ENCODE measurements at regions not wholly inside any gene's neighbourhood (a gene's known extent, or its start where the extent isn't known, plus 50 kb on each side); places are given as distances from the start of the nearest gene placed in this dataset.

DNA sequence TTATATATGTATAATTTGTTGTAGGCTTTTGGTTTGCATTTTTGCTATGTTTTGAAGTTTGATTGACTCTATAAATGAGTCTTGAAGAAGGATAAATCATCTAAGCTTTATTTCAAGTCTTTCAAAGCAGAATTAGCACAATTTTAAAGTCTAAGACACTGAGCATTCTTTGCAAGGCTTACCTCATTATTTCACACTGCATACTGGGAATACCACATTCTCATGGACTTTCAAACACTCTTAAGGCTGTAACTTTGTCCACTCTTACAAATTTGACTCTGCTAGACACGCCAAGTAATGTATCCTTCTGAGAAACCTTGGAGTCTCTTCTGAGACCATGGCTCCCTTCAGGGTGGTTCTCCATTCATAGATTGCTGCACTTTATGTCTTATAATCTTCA lies 281.3 kb upstream of the COL8A1 start:
- no peak overlapping the region for H3K27ac Mint-ChIP-seq
- H3K9me3 ChIP-seq (ENCODE audit: low read length), result no peaks in the 10 kb centered on the region
- no peak overlapping the region for H3K27ac ChIP-seq (ENCODE audit: low read depth, low read length)
- ChIA-PET POLR2A (no interaction called here), CTCF (no interaction called here)
- no peak overlapping the region for H3K4me3 ChIP-seq (ENCODE audit: low read length)
- no peaks in the 10 kb centered on the region for H3K36me3 Mint-ChIP-seq
- H3K36me3 ChIP-seq (ENCODE audit: insufficient read depth, low read length), result no peaks in the 10 kb centered on the region
- H3K4me1 ChIP-seq (ENCODE audit: insufficient read depth, low read length), result no peaks in the 10 kb centered on the region
- H3K4me3 Mint-ChIP-seq, result no peak overlapping the region
- DNase-seq, result no peak
- H3K27me3 ChIP-seq (ENCODE audit: insufficient read depth, low read length, poor library complexity, severe bottlenecking), result no peaks in the 10 kb centered on the region
- H3K9me3 Mint-ChIP-seq, result peaks cover 0 to 4% (median 0%) of the 10 kb centered on the region in 5 donors
- H3K4me1 Mint-ChIP-seq, result no peaks in the 10 kb centered on the region
- H3K27me3 Mint-ChIP-seq, result no peaks in the 10 kb centered on the region

- no peak overlapping the region for H3K4me3 ChIP-seq (ENCODE audit: low read length)
- DNase-seq, result no peak
- no peaks in the 10 kb centered on the region for H3K4me1 ChIP-seq (ENCODE audit: insufficient read depth, low read length)
- ChIA-PET CTCF (no interaction called here), POLR2A (no interaction called here)
- Mint-ChIP-seq H3K4me3 (no peak overlapping the region), H3K27me3 (no peaks in the 10 kb centered on the region), H3K9me3 (peaks cover 0 to 4% (median 0%) of the 10 kb centered on the region in 5 donors), H3K27ac (no peak overlapping the region), H3K36me3 (no peaks in the 10 kb centered on the region), H3K4me1 (no peaks in the 10 kb centered on the region)
- H3K9me3 ChIP-seq (ENCODE audit: low read length), result no peaks in the 10 kb centered on the region
- H3K36me3 ChIP-seq (ENCODE audit: insufficient read depth, low read length), result no peaks in the 10 kb centered on the region
- H3K27ac ChIP-seq (ENCODE audit: low read depth, low read length), result no peak overlapping the region
- H3K27me3 ChIP-seq (ENCODE audit: insufficient read depth, low read length, poor library complexity, severe bottlenecking), result no peaks in the 10 kb centered on the region
Measured at GRCh38 chr3:99356696-99357095, 281.7 kb upstream of the COL8A1 start.

- Mint-ChIP-seq H3K4me1 (no peaks in the 10 kb centered on the region), H3K27me3 (no peaks in the 10 kb centered on the region), H3K9me3 (peaks cover 0 to 4% (median 0%) of the 10 kb centered on the region in 5 donors), H3K36me3 (no peaks in the 10 kb centered on the region), H3K27ac (no peak overlapping the region), H3K4me3 (no peak overlapping the region)
- DNase-seq, result no peak
- no peaks in the 10 kb centered on the region for H3K9me3 ChIP-seq (ENCODE audit: low read length)
- no peaks in the 10 kb centered on the region for H3K4me1 ChIP-seq (ENCODE audit: insufficient read depth, low read length)
- CTCF ChIA-PET, result no interaction called here
- no peaks in the 10 kb centered on the region for H3K36me3 ChIP-seq (ENCODE audit: insufficient read depth, low read length)
- no peak overlapping the region for H3K4me3 ChIP-seq (ENCODE audit: low read length)
- H3K27ac ChIP-seq (ENCODE audit: low read depth, low read length), result no peak overlapping the region
- H3K27me3 ChIP-seq (ENCODE audit: insufficient read depth, low read length, poor library complexity, severe bottlenecking), result no peaks in the 10 kb centered on the region
- POLR2A ChIA-PET, result no interaction called here
Measured at GRCh38 chr3:99355465-99355864, 282.9 kb upstream of the COL8A1 start.

DNA sequence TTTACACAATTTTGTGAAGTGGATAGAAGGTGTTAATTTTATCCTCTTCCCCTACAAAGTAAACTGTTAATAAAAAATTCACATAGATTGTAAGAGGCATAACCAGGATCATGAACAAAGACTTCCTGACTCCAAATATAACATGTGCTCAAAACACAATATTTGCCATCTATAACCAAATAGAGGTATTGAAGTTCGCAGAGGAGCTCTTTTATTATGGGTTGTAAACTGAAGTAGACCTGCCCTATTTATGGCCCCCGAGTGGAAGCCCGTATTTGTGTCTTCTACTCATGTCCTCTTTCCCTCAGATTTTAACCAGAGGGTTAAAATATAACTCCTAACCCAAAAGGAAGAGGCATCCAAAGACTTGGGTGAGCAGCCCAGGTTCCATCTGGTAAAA lies 285.6 kb upstream of the COL8A1 start:
- no peak overlapping the region for H3K27ac Mint-ChIP-seq
- peaks cover 0 to 4% (median 2%) of the 10 kb centered on the region in 5 donors for H3K9me3 Mint-ChIP-seq
- H3K36me3 Mint-ChIP-seq, result no peaks in the 10 kb centered on the region
- Histone ChIP-seq H3K4me1 (ENCODE audit: insufficient read depth, low read length) (no peaks in the 10 kb centered on the region), H3K9me3 (ENCODE audit: low read length) (no peaks in the 10 kb centered on the region), H3K27me3 (ENCODE audit: insufficient read depth, low read length, poor library complexity, severe bottlenecking) (no peaks in the 10 kb centered on the region), H3K27ac (ENCODE audit: low read depth, low read length) (no peak overlapping the region), H3K4me3 (ENCODE audit: low read length) (no peak overlapping the region), H3K36me3 (ENCODE audit: insufficient read depth, low read length) (no peaks in the 10 kb centered on the region)
- CTCF ChIA-PET, result no interaction called here
- no peak for DNase-seq
- H3K4me1 Mint-ChIP-seq, result no peaks in the 10 kb centered on the region
- POLR2A ChIA-PET, result no interaction called here
- H3K27me3 Mint-ChIP-seq, result no peaks in the 10 kb centered on the region
- no peak overlapping the region for H3K4me3 Mint-ChIP-seq

DNA sequence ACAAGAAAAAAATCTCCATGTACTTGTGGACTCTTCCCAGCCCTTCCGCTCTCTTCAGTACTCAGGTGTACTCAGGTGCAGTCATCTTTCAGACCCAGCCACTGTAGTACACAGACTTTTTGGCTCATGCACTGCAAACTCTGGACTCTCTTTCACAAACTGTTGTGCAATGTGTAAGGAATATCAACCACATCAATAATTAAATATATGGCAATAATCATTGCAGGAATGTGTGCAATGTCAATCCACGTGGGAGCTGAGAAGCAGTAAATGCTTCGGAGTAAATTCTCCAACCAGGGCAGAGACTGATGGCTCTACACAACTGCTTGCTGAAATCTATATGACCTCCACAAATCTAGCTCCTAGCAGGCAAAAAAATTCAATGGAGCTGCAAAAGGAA lies 287.3 kb upstream of the COL8A1 start:
- H3K36me3 ChIP-seq (ENCODE audit: insufficient read depth, low read length), result no peaks in the 10 kb centered on the region
- no peaks in the 10 kb centered on the region for H3K4me1 ChIP-seq (ENCODE audit: insufficient read depth, low read length)
- no peak overlapping the region for H3K4me3 ChIP-seq (ENCODE audit: low read length)
- H3K27ac ChIP-seq (ENCODE audit: low read depth, low read length), result no peak overlapping the region
- ChIA-PET CTCF (no interaction called here), POLR2A (no interaction called here)
- Mint-ChIP-seq H3K27ac (no peak overlapping the region), H3K4me3 (no peak overlapping the region), H3K27me3 (no peaks in the 10 kb centered on the region), H3K36me3 (no peaks in the 10 kb centered on the region), H3K4me1 (no peaks in the 10 kb centered on the region), H3K9me3 (peaks cover 0 to 2% (median 2%) of the 10 kb centered on the region in 5 donors)
- no peak for DNase-seq
- H3K9me3 ChIP-seq (ENCODE audit: low read length), result no peaks in the 10 kb centered on the region
- H3K27me3 ChIP-seq (ENCODE audit: insufficient read depth, low read length, poor library complexity, severe bottlenecking), result no peaks in the 10 kb centered on the region

- no peak overlapping the region for H3K4me3 Mint-ChIP-seq
- no peak overlapping the region for H3K27ac Mint-ChIP-seq
- ChIA-PET CTCF (no interaction called here), POLR2A (no interaction called here)
- no peak overlapping the region for H3K4me3 ChIP-seq (ENCODE audit: low read length)
- no peaks in the 10 kb centered on the region for H3K36me3 ChIP-seq (ENCODE audit: insufficient read depth, low read length)
- H3K4me1 Mint-ChIP-seq, result no peaks in the 10 kb centered on the region
- no peaks in the 10 kb centered on the region for H3K4me1 ChIP-seq (ENCODE audit: insufficient read depth, low read length)
- no peaks in the 10 kb centered on the region for H3K27me3 Mint-ChIP-seq
- H3K9me3 ChIP-seq (ENCODE audit: low read length), result no peaks in the 10 kb centered on the region
- DNase-seq, result no peak
- no peak overlapping the region for H3K27ac ChIP-seq (ENCODE audit: low read depth, low read length)
- H3K27me3 ChIP-seq (ENCODE audit: insufficient read depth, low read length, poor library complexity, severe bottlenecking), result no peaks in the 10 kb centered on the region
- peaks cover 0 to 3% (median 2%) of the 10 kb centered on the region in 5 donors for H3K9me3 Mint-ChIP-seq
- no peaks in the 10 kb centered on the region for H3K36me3 Mint-ChIP-seq
Measured at GRCh38 chr3:99348451-99348850, 289.9 kb upstream of the COL8A1 start.

DNA sequence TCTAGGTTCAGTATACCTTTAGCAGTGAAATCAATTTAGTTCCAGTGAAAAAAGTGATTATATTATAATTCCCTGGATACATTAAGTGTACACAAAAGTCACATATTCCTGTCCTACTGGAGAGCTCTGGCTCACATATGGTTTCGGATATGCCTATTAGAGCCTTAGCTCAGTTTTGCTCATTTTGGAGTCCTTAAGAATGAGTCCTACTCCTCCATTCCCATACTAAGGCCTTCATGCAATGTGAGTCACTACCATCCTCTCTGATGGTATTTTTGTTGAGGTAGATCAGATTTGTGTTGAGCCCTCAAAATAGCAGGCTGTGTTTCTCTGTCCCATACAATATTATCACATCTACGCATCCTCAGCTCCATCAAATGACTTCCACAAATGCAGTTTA lies 294.2 kb upstream of the COL8A1 start:
- H3K27ac Mint-ChIP-seq, result no peak overlapping the region
- no peak overlapping the region for H3K4me3 ChIP-seq (ENCODE audit: low read length)
- ChIA-PET POLR2A (no interaction called here), CTCF (no interaction called here)
- no peaks in the 10 kb centered on the region for H3K27me3 Mint-ChIP-seq
- H3K4me1 Mint-ChIP-seq, result no peaks in the 10 kb centered on the region
- H3K4me1 ChIP-seq (ENCODE audit: insufficient read depth, low read length), result no peaks in the 10 kb centered on the region
- no peak for DNase-seq
- H3K9me3 Mint-ChIP-seq, result peaks cover 0 to 12% (median 2%) of the 10 kb centered on the region in 5 donors
- H3K4me3 Mint-ChIP-seq, result no peak overlapping the region
- H3K27ac ChIP-seq (ENCODE audit: low read depth, low read length), result no peak overlapping the region
- H3K36me3 ChIP-seq (ENCODE audit: insufficient read depth, low read length), result no peaks in the 10 kb centered on the region
- no peaks in the 10 kb centered on the region for H3K9me3 ChIP-seq (ENCODE audit: low read length)
- no peaks in the 10 kb centered on the region for H3K27me3 ChIP-seq (ENCODE audit: insufficient read depth, low read length, poor library complexity, severe bottlenecking)
- H3K36me3 Mint-ChIP-seq, result no peaks in the 10 kb centered on the region

DNA sequence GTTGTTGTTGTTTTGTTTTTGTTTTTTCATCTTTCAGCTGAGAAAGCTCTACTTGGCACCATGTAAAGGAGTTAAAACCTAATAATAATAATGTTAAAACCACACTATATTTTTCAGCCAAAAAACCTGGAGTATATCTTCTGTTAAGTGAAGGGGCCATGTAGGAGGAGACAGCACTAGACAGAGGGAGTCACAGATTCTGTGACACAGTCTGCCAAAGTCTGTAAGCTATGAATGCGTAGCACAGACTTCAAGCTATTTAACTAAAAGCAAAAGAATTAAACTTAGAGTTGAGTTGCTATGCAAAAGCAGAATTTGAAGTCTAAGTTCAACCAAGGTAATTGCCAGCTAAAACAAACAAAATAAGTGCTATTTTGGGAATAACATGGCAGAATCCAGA lies 296.0 kb upstream of the COL8A1 start:
- H3K4me3 ChIP-seq (ENCODE audit: low read length), result no peak overlapping the region
- Mint-ChIP-seq H3K4me3 (no peak overlapping the region), H3K36me3 (no peaks in the 10 kb centered on the region), H3K4me1 (no peaks in the 10 kb centered on the region), H3K27ac (no peak overlapping the region), H3K9me3 (peaks cover 0 to 12% (median 2%) of the 10 kb centered on the region in 5 donors), H3K27me3 (no peaks in the 10 kb centered on the region)
- no peaks in the 10 kb centered on the region for H3K36me3 ChIP-seq (ENCODE audit: insufficient read depth, low read length)
- no peak for DNase-seq
- POLR2A ChIA-PET, result no interaction called here
- CTCF ChIA-PET, result no interaction called here
- H3K4me1 ChIP-seq (ENCODE audit: insufficient read depth, low read length), result no peaks in the 10 kb centered on the region
- no peak overlapping the region for H3K27ac ChIP-seq (ENCODE audit: low read depth, low read length)
- H3K9me3 ChIP-seq (ENCODE audit: low read length), result no peaks in the 10 kb centered on the region
- no peaks in the 10 kb centered on the region for H3K27me3 ChIP-seq (ENCODE audit: insufficient read depth, low read length, poor library complexity, severe bottlenecking)

- Histone ChIP-seq H3K27ac (ENCODE audit: low read depth, low read length) (no peak overlapping the region), H3K4me1 (ENCODE audit: insufficient read depth, low read length) (no peaks in the 10 kb centered on the region), H3K27me3 (ENCODE audit: insufficient read depth, low read length, poor library complexity, severe bottlenecking) (no peaks in the 10 kb centered on the region), H3K9me3 (ENCODE audit: low read length) (no peaks in the 10 kb centered on the region), H3K36me3 (ENCODE audit: insufficient read depth, low read length) (no peaks in the 10 kb centered on the region), H3K4me3 (ENCODE audit: low read length) (no peak overlapping the region)
- Mint-ChIP-seq H3K36me3 (no peaks in the 10 kb centered on the region), H3K4me1 (no peaks in the 10 kb centered on the region), H3K27me3 (no peaks in the 10 kb centered on the region), H3K4me3 (no peak overlapping the region), H3K9me3 (peaks cover 0 to 12% (median 3%) of the 10 kb centered on the region in 5 donors), H3K27ac (no peak overlapping the region)
- CTCF ChIA-PET, result no interaction called here
- no peak for DNase-seq
- POLR2A ChIA-PET, result no interaction called here
Measured at GRCh38 chr3:99339222-99339621, 299.2 kb upstream of the COL8A1 start.

Measured in CD8-positive, alpha-beta memory T cell (primary cell).